Endodermal cell (in vitro differentiated cells): ENCODE measurements at regions not wholly inside any gene's neighbourhood (a gene's known extent, or its start where the extent isn't known, plus 50 kb on each side); places are given as distances from the start of the nearest gene placed in this dataset.

ENCODE experiments used
- DNase-seq: peaks from one replicate; pipeline ENCODE4 v3.0.0-alpha.2; 2017
- H3K27ac ChIP-seq: 2 replicates; pipeline ENCODE4 v1.5.1; 2013; ENCODE audit warnings: mild to moderate bottlenecking, low read depth, low read length, moderate library complexity
- H3K27me3 ChIP-seq: 2 replicates; pipeline ENCODE4 v1.6.1; 2013; ENCODE audit warnings: mild to moderate bottlenecking, low read length, moderate library complexity; ENCODE audit not compliant: insufficient read depth, control insufficient read depth, poor library complexity, severe bottlenecking
- H3K36me3 ChIP-seq: 2 replicates; pipeline ENCODE4 v1.7.0; 2013; ENCODE audit warnings: mild to moderate bottlenecking, low read length, moderate library complexity; ENCODE audit not compliant: control insufficient read depth, insufficient read depth
- H3K4me1 ChIP-seq: one replicate; pipeline ENCODE4 v1.7.0; 2013; ENCODE audit warnings: low read length; ENCODE audit not compliant: control insufficient read depth, insufficient read depth
- H3K4me3 ChIP-seq: 2 replicates; pipeline ENCODE4 v1.5.1; 2013; ENCODE audit warnings: mild to moderate bottlenecking, low read length, moderate library complexity
- H3K9ac ChIP-seq: 2 replicates; pipeline ENCODE4 v1.6.1; 2013; ENCODE audit warnings: mild to moderate bottlenecking, low read length, moderate library complexity; ENCODE audit not compliant: poor library complexity, severe bottlenecking; ENCODE audit errors: extremely low read depth
- H3K9me3 ChIP-seq: 2 replicates; pipeline ENCODE4 v1.6.1; 2013; ENCODE audit warnings: mild to moderate bottlenecking, low read length, moderate library complexity; ENCODE audit not compliant: control insufficient read depth
- H3K27ac Mint-ChIP-seq: 2 replicates; pipeline ENCODE4 v1.8.0; 2020; ENCODE audit warnings: mixed read lengths
- H3K27me3 Mint-ChIP-seq: 2 replicates; pipeline ENCODE4 v1.8.0; 2021; ENCODE audit warnings: mild to moderate bottlenecking, mixed read lengths; ENCODE audit not compliant: insufficient read depth
- H3K36me3 Mint-ChIP-seq: 2 replicates; pipeline ENCODE4 v1.8.0; 2020; ENCODE audit warnings: low read depth, mixed read lengths
- H3K4me1 Mint-ChIP-seq: 2 replicates; pipeline ENCODE4 v1.8.0; 2020; ENCODE audit warnings: mixed read lengths
- H3K4me3 Mint-ChIP-seq: 2 replicates; pipeline ENCODE4 v1.8.0; 2020; ENCODE audit warnings: mild to moderate bottlenecking, moderate library complexity, mixed read lengths
- H3K9me3 Mint-ChIP-seq: 2 replicates; pipeline ENCODE4 v1.8.0; 2020; ENCODE audit warnings: mild to moderate bottlenecking, mixed read lengths
- WGBS, 2 experiments: methylation state at CpG; one replicate each; pipeline versions ENCODE4 v1.1.5 to v1.1.7; 2013; ENCODE audit warnings: missing lambda C conversion rate in 2 of 2, mixed read lengths in 1 of 2; ENCODE audit not compliant: insufficient coverage in 1 of 2, insufficient read length in 1 of 2; 5-methylcytosine and 5-hydroxymethylcytosine counted together
- TF ChIP-seq, protein P1 (sequence below): fragments of 200-600 bp; sonication (generic); conservative IDR thresholded peaks from 2 replicates; pipeline ENCODE4 v1.5.0; 2021; ENCODE audit warnings: antibody characterized with exemption, mild to moderate bottlenecking

DNA sequence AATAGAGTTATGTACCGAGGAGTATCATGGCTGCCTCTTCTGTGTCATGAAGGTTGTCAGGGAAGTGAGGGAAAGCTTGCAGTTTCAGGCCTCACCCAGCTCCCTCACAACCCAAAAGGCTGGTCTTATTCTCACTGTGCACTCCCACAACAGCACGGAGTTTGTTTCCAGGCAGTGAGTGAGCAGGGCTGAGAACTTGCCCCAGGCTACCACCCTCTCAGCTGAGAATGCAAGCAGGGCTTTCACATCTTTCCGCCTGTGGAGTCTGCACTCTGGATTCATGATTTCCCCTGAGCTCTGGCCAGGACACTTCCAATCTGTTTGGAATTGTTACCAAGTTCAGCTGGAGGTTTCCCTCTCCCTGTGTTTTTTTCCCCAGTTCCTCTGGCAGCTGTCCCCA lies 2284.7 kb upstream of the PCDH20 start:
- WGBS, 2 experiments: 89 to 100% methylated on average over 1 to 3 of the region's 3 CpGs

DNA sequence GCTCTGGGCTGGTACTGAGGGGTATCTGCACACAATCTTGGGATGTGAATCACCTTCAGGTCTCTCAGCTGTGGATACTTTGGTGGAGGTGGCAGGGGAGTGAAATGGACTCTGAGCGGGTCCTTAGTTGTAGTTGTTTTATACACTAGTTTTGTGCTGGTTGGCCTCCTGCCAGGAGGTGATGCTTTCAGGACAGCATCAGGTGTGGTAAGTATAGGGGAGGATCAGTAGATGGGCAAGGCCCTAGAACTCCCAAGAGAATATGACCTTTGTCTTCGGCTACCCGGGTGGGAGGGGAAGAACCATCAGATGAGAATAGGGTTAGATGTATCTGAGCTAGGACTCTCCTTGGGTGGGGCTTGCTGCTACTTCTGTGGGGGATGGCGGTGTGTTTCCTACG lies 2284.3 kb upstream of the PCDH20 start:
- no peak overlapping the region for H3K27ac ChIP-seq
- H3K27me3 ChIP-seq: no peaks in the 10 kb centered on the region
- Mint-ChIP-seq H3K27ac (no peak overlapping the region), H3K9me3 (no peaks in the 10 kb centered on the region), H3K4me3 (no peak overlapping the region), H3K4me1 (no peaks in the 10 kb centered on the region), H3K36me3 (no peaks in the 10 kb centered on the region), H3K27me3 (no peaks in the 10 kb centered on the region)
- 97% methylated on average over 5 of the region's 5 CpGs; no CpG with 5 or more reads in 1 of the 2 experiments for WGBS, 2 experiments
- H3K4me3 ChIP-seq: no peak overlapping the region
- H3K4me1 ChIP-seq: no peaks in the 10 kb centered on the region
- no peak overlapping the region for H3K9ac ChIP-seq
- no peaks in the 10 kb centered on the region for H3K9me3 ChIP-seq
- H3K36me3 ChIP-seq: no peaks in the 10 kb centered on the region
- TF ChIP-seq, protein P1, sequence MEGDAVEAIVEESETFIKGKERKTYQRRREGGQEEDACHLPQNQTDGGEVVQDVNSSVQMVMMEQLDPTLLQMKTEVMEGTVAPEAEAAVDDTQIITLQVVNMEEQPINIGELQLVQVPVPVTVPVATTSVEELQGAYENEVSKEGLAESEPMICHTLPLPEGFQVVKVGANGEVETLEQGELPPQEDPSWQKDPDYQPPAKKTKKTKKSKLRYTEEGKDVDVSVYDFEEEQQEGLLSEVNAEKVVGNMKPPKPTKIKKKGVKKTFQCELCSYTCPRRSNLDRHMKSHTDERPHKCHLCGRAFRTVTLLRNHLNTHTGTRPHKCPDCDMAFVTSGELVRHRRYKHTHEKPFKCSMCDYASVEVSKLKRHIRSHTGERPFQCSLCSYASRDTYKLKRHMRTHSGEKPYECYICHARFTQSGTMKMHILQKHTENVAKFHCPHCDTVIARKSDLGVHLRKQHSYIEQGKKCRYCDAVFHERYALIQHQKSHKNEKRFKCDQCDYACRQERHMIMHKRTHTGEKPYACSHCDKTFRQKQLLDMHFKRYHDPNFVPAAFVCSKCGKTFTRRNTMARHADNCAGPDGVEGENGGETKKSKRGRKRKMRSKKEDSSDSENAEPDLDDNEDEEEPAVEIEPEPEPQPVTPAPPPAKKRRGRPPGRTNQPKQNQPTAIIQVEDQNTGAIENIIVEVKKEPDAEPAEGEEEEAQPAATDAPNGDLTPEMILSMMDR: no peak
- DNase-seq: no peak

More for the DNA sequence above, 2284.7 kb upstream of the PCDH20 start:
- no peak overlapping the region for H3K27ac Mint-ChIP-seq
- H3K9ac ChIP-seq: no peak overlapping the region
- H3K4me1 Mint-ChIP-seq: no peaks in the 10 kb centered on the region
- TF ChIP-seq, protein P1: no peak
- no peak for DNase-seq
- no peak overlapping the region for H3K4me3 ChIP-seq
- no peaks in the 10 kb centered on the region for H3K27me3 Mint-ChIP-seq
- H3K36me3 Mint-ChIP-seq: no peaks in the 10 kb centered on the region
- H3K27ac ChIP-seq: no peak overlapping the region
- no peaks in the 10 kb centered on the region for H3K27me3 ChIP-seq
- H3K9me3 Mint-ChIP-seq: no peaks in the 10 kb centered on the region
- no peak overlapping the region for H3K4me3 Mint-ChIP-seq
- H3K4me1 ChIP-seq: no peaks in the 10 kb centered on the region
- H3K36me3 ChIP-seq: no peaks in the 10 kb centered on the region
- H3K9me3 ChIP-seq: no peaks in the 10 kb centered on the region

DNA sequence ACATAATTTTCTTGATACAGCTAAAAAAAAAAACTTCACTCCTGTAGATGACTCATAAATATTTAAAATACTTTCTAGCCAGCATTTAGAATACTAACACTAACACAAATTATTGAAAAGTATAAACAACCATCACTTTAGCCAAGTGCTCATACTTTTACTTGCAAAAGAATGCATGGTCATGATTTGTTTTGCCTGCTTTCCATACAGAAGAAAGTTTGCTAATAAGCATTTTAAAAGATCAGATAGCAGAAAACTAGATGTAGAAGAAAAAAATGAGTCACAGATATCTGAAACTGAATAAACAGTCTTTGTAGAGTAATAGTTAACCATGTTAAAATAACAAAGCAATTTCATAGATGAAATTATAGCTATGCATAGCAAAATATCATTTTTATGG lies 2280.4 kb upstream of the PCDH20 start:
- Histone ChIP-seq H3K9ac (no peak overlapping the region), H3K36me3 (no peaks in the 10 kb centered on the region), H3K27me3 (no peaks in the 10 kb centered on the region), H3K4me3 (no peak overlapping the region), H3K27ac (no peak overlapping the region), H3K9me3 (peaks cover 7% of the 10 kb centered on the region), H3K4me1 (no peaks in the 10 kb centered on the region)
- TF ChIP-seq, protein P1: no peak
- Mint-ChIP-seq H3K9me3 (peaks cover 9% of the 10 kb centered on the region), H3K27ac (no peak overlapping the region), H3K4me3 (no peak overlapping the region), H3K27me3 (no peaks in the 10 kb centered on the region), H3K4me1 (no peaks in the 10 kb centered on the region), H3K36me3 (no peaks in the 10 kb centered on the region)
- DNase-seq: no peak
